Endothelial cell of umbilical vein (primary cell): ENCODE measurements at regions not wholly inside any gene's neighbourhood (a gene's known extent, or its start where the extent isn't known, plus 50 kb on each side); places are given as distances from the start of the nearest gene placed in this dataset.

Source experiments
- BruUV-seq: library from RNA; stranded (reverse); fragments of 400-500 nt; replicated peaks from 2 replicates; lab custom pipeline; 2021; lab: Mats Ljungman, UMichigan
- CTCF ChIA-PET: fragments of 300-600, 350-600 bp; sonication (Branson Sonifier 250); formaldehyde crosslinking; loops from one replicate; lab custom pipeline; 2021; ENCODE audit warnings: antibody characterized with exemption, inconsistent platforms; lab: Charles Lee
- POLR2A ChIA-PET: fragments of 300-600, 350-600 bp; sonication (Branson Sonifier 250); formaldehyde crosslinking; loops from one replicate; lab custom pipeline; 2021; ENCODE audit warnings: antibody characterized with exemption, inconsistent platforms; lab: Charles Lee
- DNase-seq: peaks from one replicate; pipeline ENCODE4 v3.0.0-alpha.2; 2011; ENCODE audit warnings: low read depth, low spot score
- FAIRE-seq: peaks from 2 replicates; lab custom pipeline; 2011; peaks lifted over from hg19 to GRCh38; lab: Jason Lieb, UNC
- H2AFZ ChIP-seq: 2 replicates; pipeline ENCODE4 v1.6.0; 2012; ENCODE audit warnings: low read depth, low read length, control low read depth, inconsistent platforms
- H3K27ac ChIP-seq: 2 replicates; pipeline ENCODE4 v1.5.1; 2011; ENCODE audit warnings: low read depth, mild to moderate bottlenecking, control low read depth, low read length, moderate library complexity; ENCODE audit not compliant: insufficient read depth
- H3K27me3 ChIP-seq, 2 experiments: 2 replicates each; pipeline versions ENCODE4 v1.6.0 to v1.6.1; 2011; ENCODE audit warnings: low read length in 2 of 2, mixed read lengths in 1 of 2; ENCODE audit not compliant: control insufficient read depth in 2 of 2, insufficient read depth in 2 of 2
- H3K36me3 ChIP-seq, 2 experiments: 2 replicates in 1 of 2; 3 replicates in 1 of 2; pipeline ENCODE4 v1.5.1; 2011; ENCODE audit warnings: low read length in 2 of 2, mild to moderate bottlenecking in 1 of 2, moderate library complexity in 1 of 2; ENCODE audit not compliant: control insufficient read depth in 2 of 2, insufficient read depth in 2 of 2; ENCODE audit errors: extremely low read depth in 1 of 2
- H3K4me1 ChIP-seq: 3 replicates; pipeline ENCODE4 v1.5.1; 2011; ENCODE audit warnings: mild to moderate bottlenecking, low read length; ENCODE audit not compliant: control insufficient read depth, insufficient read depth; ENCODE audit errors: extremely low read depth
- H3K4me2 ChIP-seq: 2 replicates; pipeline ENCODE4 v1.6.1; 2011; ENCODE audit warnings: low read length, control low read depth, mixed read lengths; ENCODE audit not compliant: insufficient read depth
- H3K4me3 ChIP-seq, 3 experiments: fragments of 200-600 bp in 1 of 3; sonication (generic), shearing (Covaris generic) in 1 of 3; replicated peaks in 1 of 3; 2 replicates each; pipeline ENCODE4 v1.5.1; 2011 to 2016; ENCODE audit warnings: control low read depth in 3 of 3, low read length in 3 of 3, mild to moderate bottlenecking in 2 of 3, inconsistent platforms in 1 of 3, low read depth in 1 of 3, moderate library complexity in 1 of 3; ENCODE audit not compliant: insufficient read depth in 1 of 3
- H3K79me2 ChIP-seq: 2 replicates; pipeline ENCODE4 v1.6.0; 2012; ENCODE audit warnings: low read length, inconsistent platforms; ENCODE audit not compliant: control insufficient read depth, insufficient read depth
- H3K9ac ChIP-seq: replicated peaks from 2 replicates; pipeline ENCODE3; 2011; ENCODE audit warnings: low read length, control low read depth; ENCODE audit not compliant: insufficient read depth; ENCODE audit errors: extremely low read depth
- H3K9me1 ChIP-seq: replicated peaks from 3 replicates; pipeline ENCODE4 v1.6.0; 2011; ENCODE audit warnings: mild to moderate bottlenecking, low read length; ENCODE audit not compliant: control insufficient read depth, insufficient read depth; ENCODE audit errors: extremely low read depth
- H3K9me3 ChIP-seq: replicated peaks from 2 replicates; pipeline ENCODE4 v1.5.1; 2012; ENCODE audit warnings: low read length, inconsistent platforms; ENCODE audit not compliant: control insufficient read depth, insufficient read depth
- H4K20me1 ChIP-seq: replicated peaks from 2 replicates; pipeline ENCODE3; 2011; ENCODE audit warnings: mild to moderate bottlenecking, low read length; ENCODE audit not compliant: control insufficient read depth, insufficient read depth; ENCODE audit errors: extremely low read depth
- EZH2 ChIP-seq: IDR thresholded peaks from 2 replicates; pipeline ENCODE4 v1.6.1; 2012; ENCODE audit warnings: borderline replicate concordance, low read depth, mild to moderate bottlenecking, moderate library complexity, low read length, inconsistent platforms; ENCODE audit not compliant: severe bottlenecking
- FOS ChIP-seq: IDR thresholded peaks from 2 replicates; pipeline ENCODE4 v1.6.1; 2011; ENCODE audit warnings: mild to moderate bottlenecking, low read length, moderate library complexity, borderline replicate concordance; ENCODE audit not compliant: insufficient read depth
- GATA2 ChIP-seq: IDR thresholded peaks from 2 replicates; pipeline ENCODE4 v1.7.0; 2011; ENCODE audit warnings: low read depth, mild to moderate bottlenecking, moderate library complexity, mixed read lengths, low read length; ENCODE audit not compliant: insufficient read length, insufficient read depth
- JUN ChIP-seq: IDR thresholded peaks from 2 replicates; pipeline ENCODE4 v1.6.1; 2011; ENCODE audit warnings: borderline replicate concordance, low read depth; ENCODE audit not compliant: insufficient read length, insufficient read depth
- MYC ChIP-seq: IDR thresholded peaks from one replicate; pipeline ENCODE4 v1.6.1; 2011; ENCODE audit warnings: mild to moderate bottlenecking, low read depth, low read length
- POLR2A ChIP-seq: IDR thresholded peaks from 2 replicates; pipeline ENCODE4 v1.6.1; 2012; ENCODE audit warnings: low read depth, mild to moderate bottlenecking, control low read depth, low read length
- POLR2AphosphoS5 ChIP-seq: IDR thresholded peaks from 2 replicates; pipeline ENCODE4 v1.6.1; 2012; ENCODE audit warnings: low read depth, mild to moderate bottlenecking, control low read depth, low read length, moderate library complexity; ENCODE audit not compliant: insufficient read depth
- dilution Hi-C: fragments of 300-500 bp; cut with MboI; formaldehyde crosslinking; loops from one replicate; pipeline ENCODE4 v1.15.0; 2019; ENCODE audit warnings: low sequenced_read_pairs; ENCODE audit not compliant: extremely low pct_ligation_motif_present
- intact Hi-C: fragments of 100-400 bp; cut with micrococcal nuclease; formaldehyde crosslinking; loops from one replicate; pipeline ENCODE4 v1.10.0; 2022
- TF ChIP-seq, protein P1 (sequence below): IDR thresholded peaks from 2 replicates; pipeline ENCODE4 v1.6.1; 2011; ENCODE audit not compliant: insufficient read depth, insufficient read length
- TF ChIP-seq, protein P2 (sequence below), 2 donors: IDR thresholded peaks; 1 replicate in 1 of 2; 2 replicates in 1 of 2; pipeline ENCODE4 v1.5.1; 2011; ENCODE audit warnings: low read length in 2 of 2, mild to moderate bottlenecking in 2 of 2, moderate library complexity in 2 of 2, control low read depth in 1 of 2, inconsistent platforms in 1 of 2, low read depth in 1 of 2; ENCODE audit not compliant: insufficient read depth in 1 of 2; ENCODE audit errors: extremely low read depth in 1 of 2

DNA sequence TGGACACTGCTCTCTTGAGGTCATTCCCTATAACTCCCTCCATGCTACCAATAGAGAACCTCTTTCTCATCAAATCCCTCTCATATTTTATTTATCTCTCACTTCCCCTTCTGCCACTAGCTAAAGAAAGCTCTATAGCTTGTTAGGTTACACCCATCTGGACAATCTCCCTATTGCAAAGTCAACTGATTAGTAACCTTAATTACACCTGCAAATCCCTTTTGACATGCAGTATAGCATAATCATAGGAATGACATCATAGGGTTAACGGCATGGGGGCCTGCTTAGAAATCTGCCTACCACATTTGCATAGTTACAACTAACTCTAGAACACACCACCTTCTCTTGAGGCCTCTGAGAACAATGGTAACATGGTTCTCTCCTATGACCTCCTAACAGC is 181.2 kb downstream of the EMP1 start:
- Histone ChIP-seq H3K27me3 (peaks cover 0 to 2% of the 10 kb centered on the region in 2 experiments), H3K9me3 (no peaks in the 10 kb centered on the region), H2AFZ (no peak overlapping the region), H3K27ac (no peak overlapping the region), H3K4me2 (no peak overlapping the region), H4K20me1 (no peaks in the 10 kb centered on the region), H3K36me3 (no peaks in the 10 kb centered on the region), H3K4me3 (no peak overlapping the region), H3K79me2 (no peaks in the 10 kb centered on the region), H3K4me1 (no peaks in the 10 kb centered on the region), H3K9ac (no peak overlapping the region), H3K9me1 (no peaks in the 10 kb centered on the region)
- intact Hi-C loops = no loop called here
- dilution Hi-C loops = no loop called here
- BruUV-seq = no TSS peak
- TF ChIP-seq GATA2 = no peak
- TF ChIP-seq FOS = no peak
- TF ChIP-seq POLR2AphosphoS5 = no peak
- no peak for TF ChIP-seq EZH2
- TF ChIP-seq, protein P1, sequence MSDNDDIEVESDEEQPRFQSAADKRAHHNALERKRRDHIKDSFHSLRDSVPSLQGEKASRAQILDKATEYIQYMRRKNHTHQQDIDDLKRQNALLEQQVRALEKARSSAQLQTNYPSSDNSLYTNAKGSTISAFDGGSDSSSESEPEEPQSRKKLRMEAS = no peak
- TF ChIP-seq MYC = no peak
- TF ChIP-seq, protein P2, sequence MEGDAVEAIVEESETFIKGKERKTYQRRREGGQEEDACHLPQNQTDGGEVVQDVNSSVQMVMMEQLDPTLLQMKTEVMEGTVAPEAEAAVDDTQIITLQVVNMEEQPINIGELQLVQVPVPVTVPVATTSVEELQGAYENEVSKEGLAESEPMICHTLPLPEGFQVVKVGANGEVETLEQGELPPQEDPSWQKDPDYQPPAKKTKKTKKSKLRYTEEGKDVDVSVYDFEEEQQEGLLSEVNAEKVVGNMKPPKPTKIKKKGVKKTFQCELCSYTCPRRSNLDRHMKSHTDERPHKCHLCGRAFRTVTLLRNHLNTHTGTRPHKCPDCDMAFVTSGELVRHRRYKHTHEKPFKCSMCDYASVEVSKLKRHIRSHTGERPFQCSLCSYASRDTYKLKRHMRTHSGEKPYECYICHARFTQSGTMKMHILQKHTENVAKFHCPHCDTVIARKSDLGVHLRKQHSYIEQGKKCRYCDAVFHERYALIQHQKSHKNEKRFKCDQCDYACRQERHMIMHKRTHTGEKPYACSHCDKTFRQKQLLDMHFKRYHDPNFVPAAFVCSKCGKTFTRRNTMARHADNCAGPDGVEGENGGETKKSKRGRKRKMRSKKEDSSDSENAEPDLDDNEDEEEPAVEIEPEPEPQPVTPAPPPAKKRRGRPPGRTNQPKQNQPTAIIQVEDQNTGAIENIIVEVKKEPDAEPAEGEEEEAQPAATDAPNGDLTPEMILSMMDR (IDR thresholded peaks at IDR 0.05; ENCODE audit: extremely low read depth in 1 of 2, insufficient read depth in 1 of 2, low read depth in 1 of 2, low read length in 2 of 2) = no peak
- no peak for TF ChIP-seq POLR2A
- TF ChIP-seq JUN = no peak
- FAIRE-seq (no peak), DNase-seq (no peak)
- ChIA-PET CTCF (interaction anchor here (1.2 kb wide), 1 partner anchor 15 kb away, joined by 3 read pairs; no protein-coding TSS in a partner anchor), POLR2A (no interaction called here)
